Esophagus squamous epithelium (tissue), 4 donors: ENCODE measurements at regions not wholly inside any gene's neighbourhood (a gene's known extent, or its start where the extent isn't known, plus 50 kb on each side); places are given as distances from the start of the nearest gene placed in this dataset.

Source experiments
- CTCF ChIP-seq, 6 experiments: fragments of 450-650 bp in 4 of 6; fragments of 200-600 bp in 2 of 6; sonication (generic) in 2 of 6; IDR thresholded peaks; one replicate each; pipeline ENCODE4 v1.5.1; 2016 to 2019; ENCODE audit warnings: antibody characterized with exemption in 6 of 6, mild to moderate bottlenecking in 4 of 6, moderate library complexity in 4 of 6
- POLR2A ChIP-seq, 4 donors: fragments of 450-650 bp; IDR thresholded peaks; one replicate each; pipeline ENCODE4 v1.6.1; 2017; ENCODE audit warnings: antibody characterized with exemption in 4 of 4, mild to moderate bottlenecking in 4 of 4, moderate library complexity in 3 of 4

GRCh38 chr6:65819152-65819551 lies 112.1 kb upstream of the EYS start:
- no peak for TF ChIP-seq CTCF (IDR thresholded peaks at IDR 0.05)
- TF ChIP-seq POLR2A (IDR thresholded peaks at IDR 0.05) = no peak
